ENCODE measurements at regions not wholly inside any gene's neighbourhood (a gene's known extent, or its start where the extent isn't known, plus 50 kb on each side); places are given as distances from the start of the nearest gene placed in this dataset.

GRCh38 chr2:12652723-12653122, 64.0 kb upstream of the TRIB2 start:
- in situ Hi-C loops (cut with HindIII; ENCODE audit: low pct_unique_long_range_greater_than_20kb, low sequenced_read_pairs) = no loop called here
- TF ChIP-seq JUND (IDR thresholded peaks at IDR 0.05; ENCODE audit: low read depth) = no peak
- no peak for DNase-seq (ENCODE audit: low read depth in 1 of 2, low spot score in 1 of 2)

- TF ChIP-seq JUND (IDR thresholded peaks at IDR 0.05; ENCODE audit: low read depth) = no peak
- in situ Hi-C loops (cut with HindIII; ENCODE audit: low pct_unique_long_range_greater_than_20kb, low sequenced_read_pairs) = no loop called here
- DNase-seq (ENCODE audit: low read depth in 1 of 2, low spot score in 1 of 2) = no peak
These were observed 59.2 kb upstream of the TRIB2 start for GRCh38 chr2:12657560-12657959.

- DNase-seq (ENCODE audit: low read depth in 1 of 2, low spot score in 1 of 2) = no peak
- in situ Hi-C loops (cut with HindIII; ENCODE audit: low pct_unique_long_range_greater_than_20kb, low sequenced_read_pairs) = no loop called here
- TF ChIP-seq JUND (IDR thresholded peaks at IDR 0.05; ENCODE audit: low read depth) = no peak
These were observed 58.3 kb upstream of the TRIB2 start for GRCh38 chr2:12658310-12658945.

GRCh38 chr2:12661489-12661888, 55.2 kb upstream of the TRIB2 start:
- no peak for TF ChIP-seq JUND (IDR thresholded peaks at IDR 0.05; ENCODE audit: low read depth)
- in situ Hi-C loops (cut with HindIII; ENCODE audit: low pct_unique_long_range_greater_than_20kb, low sequenced_read_pairs) = no loop called here
- DNase-seq (ENCODE audit: low read depth in 1 of 2, low spot score in 1 of 2) = no peak

GRCh38 chr2:12663306-12664037, 53.3 kb upstream of the TRIB2 start:
- in situ Hi-C loops (cut with HindIII; ENCODE audit: low pct_unique_long_range_greater_than_20kb, low sequenced_read_pairs) = no loop called here

GRCh38 chr2:12665334-12665733, 51.4 kb upstream of the TRIB2 start:
- TF ChIP-seq JUND (IDR thresholded peaks at IDR 0.05; ENCODE audit: low read depth) = no peak
- in situ Hi-C loops (cut with HindIII; ENCODE audit: low pct_unique_long_range_greater_than_20kb, low sequenced_read_pairs) = no loop called here
- no peak for DNase-seq (ENCODE audit: low read depth in 1 of 2, low spot score in 1 of 2)

More at GRCh38 chr2:12663306-12664037, 53.3 kb upstream of the TRIB2 start:
- no peak for DNase-seq (ENCODE audit: low read depth in 1 of 2, low spot score in 1 of 2)
- no peak for TF ChIP-seq JUND (IDR thresholded peaks at IDR 0.05; ENCODE audit: low read depth)

GRCh38 chr2:12666445-12666844, 50.3 kb upstream of the TRIB2 start:
- TF ChIP-seq JUND (IDR thresholded peaks at IDR 0.05; ENCODE audit: low read depth) = no peak
- in situ Hi-C loops (cut with HindIII; ENCODE audit: low pct_unique_long_range_greater_than_20kb, low sequenced_read_pairs) = no loop called here
- DNase-seq (ENCODE audit: low read depth in 1 of 2, low spot score in 1 of 2) = no peak
